ENCODE measurements at regions not wholly inside any gene's neighbourhood (a gene's known extent, or its start where the extent isn't known, plus 50 kb on each side); places are given as distances from the start of the nearest gene placed in this dataset.
A peak's percentile ranks its signal among the peaks of the same experiment; 100 is the strongest.

DNA sequence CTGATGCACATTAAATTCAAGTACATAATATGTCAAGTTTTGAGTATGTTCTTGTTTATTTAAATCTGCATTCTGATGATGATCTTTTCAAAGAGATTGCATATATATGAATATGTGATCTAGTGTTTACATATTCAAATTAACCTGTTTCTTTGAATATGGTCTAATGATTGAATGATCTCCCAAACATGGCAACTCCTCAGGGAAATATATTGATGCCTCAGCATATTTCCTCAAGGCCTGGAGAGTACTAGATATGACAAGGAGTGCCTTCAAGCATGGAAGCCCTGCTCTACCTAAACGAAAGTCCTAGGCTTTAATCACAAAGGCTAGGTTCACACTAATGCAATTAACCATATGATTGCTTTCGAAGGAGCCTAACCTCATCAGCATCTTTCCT lies 532.8 kb downstream of the ZIC1 start:
- no peak for DNase-seq

DNA sequence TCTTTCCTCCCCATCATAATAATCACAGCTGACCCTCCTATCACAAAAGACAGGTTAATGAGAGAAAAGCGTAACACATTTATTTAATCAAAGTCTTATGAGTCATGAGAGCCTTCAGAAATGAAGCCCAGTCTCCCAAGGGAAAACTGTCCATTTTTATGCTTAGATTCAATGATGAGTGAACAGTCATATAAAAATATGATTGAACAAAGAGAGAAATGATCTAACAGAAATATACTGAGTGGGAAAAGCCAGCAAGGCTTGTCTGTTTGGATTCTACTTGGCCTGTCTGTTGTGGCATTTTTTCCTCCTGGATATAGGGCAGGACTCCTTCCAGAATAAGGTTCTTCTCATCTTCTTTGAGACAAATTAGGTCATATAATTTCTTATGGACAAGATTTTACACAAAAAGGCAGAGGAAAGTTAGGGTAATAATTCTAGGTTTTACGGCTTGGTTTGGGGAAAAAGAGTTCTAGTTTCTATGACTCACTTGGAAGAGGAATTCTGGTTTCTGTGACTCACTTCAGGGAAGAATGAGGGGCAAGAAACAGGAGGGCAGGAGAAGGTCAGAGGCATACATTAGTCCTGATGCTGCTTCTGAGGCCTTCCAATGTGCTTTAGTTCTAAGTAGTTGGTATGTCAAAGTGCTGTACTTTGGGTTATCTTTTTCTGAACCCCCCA lies 534.2 kb downstream of the ZIC1 start:
- DNase-seq, result no peak

DNA sequence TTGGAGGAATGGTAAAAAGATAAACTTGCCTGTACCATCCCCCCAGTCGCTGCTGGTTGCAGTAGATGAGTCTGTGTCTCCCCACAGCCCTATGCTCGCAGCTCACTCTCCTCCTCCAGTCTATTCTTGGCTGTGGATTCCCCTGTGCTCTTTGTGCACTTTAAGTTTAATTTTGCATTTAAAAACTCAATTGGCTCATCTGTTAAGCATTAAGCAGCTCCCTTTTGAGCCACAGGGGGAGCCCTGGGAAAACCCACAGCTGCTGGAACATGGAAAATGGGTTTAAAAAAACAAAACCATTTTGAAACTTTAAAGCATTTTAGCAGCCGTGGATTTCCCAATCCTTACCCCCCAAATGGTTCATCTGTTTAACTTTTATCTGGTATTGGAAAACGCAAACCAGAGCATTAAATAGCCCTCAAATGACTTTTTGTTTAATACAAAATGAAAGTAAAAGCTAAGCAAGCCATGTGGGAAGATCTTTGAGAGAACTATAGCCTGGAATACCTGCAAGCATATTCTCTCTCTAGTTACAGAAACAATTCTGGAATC lies 536.9 kb downstream of the ZIC1 start:
- DNase-seq, result peak in 1 of 2 experiments; percentile 7

DNA sequence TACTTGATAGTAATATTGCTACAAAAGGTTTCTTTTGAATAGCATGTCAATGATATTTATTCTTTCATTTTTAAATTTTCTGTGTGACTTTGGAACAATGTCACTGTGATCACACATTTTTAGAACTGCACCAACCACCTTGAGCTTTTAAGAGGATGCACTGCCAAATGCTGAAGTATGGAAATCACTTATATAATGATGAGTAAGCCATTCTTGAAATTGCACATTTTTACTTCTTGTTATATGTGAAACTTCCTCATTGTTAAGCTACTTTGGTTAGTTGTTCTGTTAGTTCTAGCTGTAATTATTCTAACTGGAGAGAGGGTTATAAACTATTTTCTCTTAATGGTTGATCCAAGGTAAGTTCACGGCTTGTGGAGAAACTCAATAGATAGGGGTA lies 547.5 kb downstream of the ZIC1 start:
- DNase-seq, result no peak

DNA sequence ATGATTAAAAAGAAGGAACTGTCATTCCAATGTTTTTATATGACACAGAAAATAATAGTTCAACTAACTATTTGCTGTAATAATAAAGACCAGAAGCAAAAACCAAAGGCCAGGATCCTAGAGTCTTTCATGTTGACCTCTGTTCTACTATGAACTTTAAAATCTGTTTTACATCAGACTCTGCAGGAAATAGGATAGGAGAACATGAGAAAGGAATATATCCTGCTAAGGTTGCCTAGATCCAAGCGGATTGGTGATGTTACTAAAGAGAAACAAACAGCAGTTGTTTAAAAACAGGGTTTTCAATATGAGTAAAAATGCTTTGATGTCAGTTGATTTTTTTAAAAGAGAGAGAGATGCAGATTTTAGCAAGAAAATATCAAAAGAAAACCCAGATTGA lies 549.6 kb downstream of the ZIC1 start:
- DNase-seq, result no peak

DNA sequence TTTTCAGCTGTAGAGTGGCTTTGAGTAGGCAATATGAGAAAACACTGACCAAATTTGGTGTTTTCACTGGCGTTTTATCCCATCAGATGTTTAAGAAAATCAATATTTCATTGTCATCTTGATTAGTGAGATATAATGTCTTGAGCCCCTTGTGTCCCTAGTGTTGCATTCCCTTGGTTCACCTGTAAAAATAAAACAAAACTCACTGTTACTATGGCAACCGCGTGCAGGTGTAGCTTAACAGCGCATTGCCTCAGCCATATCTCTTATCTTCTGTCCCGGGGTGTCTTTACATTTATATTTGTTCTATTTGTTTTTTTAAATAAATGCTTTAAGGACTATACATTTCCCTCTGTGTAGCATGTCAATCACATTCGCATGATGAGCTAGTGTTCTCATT lies 551.6 kb downstream of the ZIC1 start:
- no peak for DNase-seq

DNA sequence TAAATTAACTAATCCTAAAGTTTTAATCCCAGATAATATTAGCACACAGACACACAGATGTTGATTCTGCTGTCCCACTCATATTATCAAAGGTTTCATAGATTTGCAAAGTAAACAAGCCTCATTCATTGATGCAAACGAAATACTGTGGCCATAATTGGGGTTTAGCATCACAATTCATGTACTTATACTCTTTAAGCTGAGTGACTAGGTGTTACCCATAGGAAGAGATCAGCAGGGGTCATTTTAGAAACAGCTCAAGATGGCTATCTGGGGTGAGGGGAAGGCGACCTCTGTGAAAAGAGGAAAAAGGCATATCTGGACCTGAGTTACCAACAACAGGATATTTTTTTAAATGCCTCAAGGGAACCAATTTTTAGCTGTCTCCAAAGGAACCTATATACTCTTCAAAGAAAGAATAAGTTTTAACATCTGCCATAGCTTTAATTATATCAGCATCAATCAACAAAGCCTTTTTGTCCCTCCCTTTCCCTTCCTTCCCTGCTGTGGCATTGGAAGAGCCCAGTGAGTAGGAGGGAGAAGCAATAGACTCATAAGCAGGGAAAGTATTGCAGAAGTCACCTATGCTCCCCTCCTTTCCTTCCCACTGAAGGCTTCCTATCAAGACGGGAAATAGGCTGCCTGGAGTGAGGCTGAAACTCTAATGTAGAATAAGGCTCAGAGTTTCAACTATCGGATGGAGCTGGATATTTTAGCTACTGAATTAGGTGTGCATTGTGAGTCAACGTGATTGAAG lies 553.4 kb downstream of the ZIC1 start:
- no peak for DNase-seq

DNA sequence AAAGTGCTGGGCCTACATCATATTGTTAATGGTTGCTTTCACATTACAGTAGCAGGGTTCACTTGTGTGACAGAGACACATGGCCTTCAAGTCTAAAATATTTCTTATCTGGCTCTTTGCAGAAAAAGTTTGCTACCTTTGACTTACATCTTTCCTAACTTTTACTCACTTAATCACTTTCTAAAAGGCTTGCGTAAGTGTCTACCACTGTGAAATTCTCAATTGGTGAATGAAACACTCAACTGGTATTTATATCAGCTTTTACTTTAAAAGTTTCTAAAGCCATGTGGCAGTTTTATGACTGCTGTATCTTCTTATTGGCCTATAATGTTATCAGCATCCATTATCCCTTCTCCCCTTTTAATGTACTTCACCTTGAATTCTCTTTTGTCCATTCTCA lies 554.5 kb downstream of the ZIC1 start:
- DNase-seq, result no peak

DNA sequence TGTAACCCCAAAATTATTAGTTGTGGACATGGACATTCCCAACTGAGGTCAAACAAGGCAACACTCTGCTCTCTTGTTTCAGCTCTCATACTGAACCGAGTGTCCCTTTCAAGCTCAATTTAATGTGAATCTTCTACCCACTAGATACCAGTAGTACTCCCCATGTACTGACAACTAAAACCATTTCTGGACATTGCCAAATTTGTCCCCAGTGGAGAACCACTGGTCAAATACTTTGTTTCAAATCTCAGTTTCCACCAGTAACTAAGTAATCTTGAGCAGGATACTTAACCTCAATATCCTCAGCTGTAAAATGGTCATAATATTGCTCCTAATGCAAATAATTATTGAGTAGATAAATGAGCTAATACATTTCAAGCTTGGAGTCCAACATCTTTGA lies 566.0 kb downstream of the ZIC1 start:
- no peak for DNase-seq

DNA sequence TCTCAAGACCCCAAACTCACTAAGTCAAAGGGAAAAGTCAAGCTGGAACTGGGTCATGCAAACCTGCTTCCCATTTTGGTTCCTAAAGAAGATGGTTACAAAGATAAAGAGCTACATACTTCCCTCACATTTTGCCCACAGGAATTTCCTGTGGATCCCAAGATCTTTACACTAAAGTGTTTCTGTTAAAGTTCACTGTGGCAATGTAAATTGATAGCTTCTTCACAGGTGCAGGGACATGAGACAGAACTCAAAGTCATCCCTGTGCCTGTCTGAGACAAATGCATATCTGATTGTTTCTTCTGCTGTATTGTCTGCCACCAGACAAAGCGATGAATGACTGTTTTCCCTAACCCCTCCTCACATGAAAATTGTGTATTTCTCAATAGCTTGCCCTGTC lies 567.8 kb downstream of the ZIC1 start:
- DNase-seq, result no peak

DNA sequence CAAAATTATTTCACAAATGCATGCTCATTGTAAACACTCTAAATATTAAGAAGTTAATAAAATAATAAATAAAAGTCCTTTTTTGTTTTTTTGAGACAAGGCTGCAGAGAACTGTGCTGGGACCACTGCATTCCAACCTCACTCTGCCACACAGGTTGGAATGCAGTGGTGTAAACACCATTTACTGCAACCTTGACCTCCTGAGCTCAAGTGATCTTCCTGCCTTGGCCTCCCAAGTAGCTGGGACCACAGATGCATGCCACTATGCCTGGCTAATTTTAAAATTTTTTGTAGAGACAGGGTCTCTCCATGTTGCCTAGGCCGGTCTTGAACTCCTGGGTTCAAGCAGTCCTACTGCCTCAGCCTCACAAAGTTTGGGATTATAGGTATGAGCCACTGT lies 578.4 kb downstream of the ZIC1 start:
- DNase-seq, result no peak

DNA sequence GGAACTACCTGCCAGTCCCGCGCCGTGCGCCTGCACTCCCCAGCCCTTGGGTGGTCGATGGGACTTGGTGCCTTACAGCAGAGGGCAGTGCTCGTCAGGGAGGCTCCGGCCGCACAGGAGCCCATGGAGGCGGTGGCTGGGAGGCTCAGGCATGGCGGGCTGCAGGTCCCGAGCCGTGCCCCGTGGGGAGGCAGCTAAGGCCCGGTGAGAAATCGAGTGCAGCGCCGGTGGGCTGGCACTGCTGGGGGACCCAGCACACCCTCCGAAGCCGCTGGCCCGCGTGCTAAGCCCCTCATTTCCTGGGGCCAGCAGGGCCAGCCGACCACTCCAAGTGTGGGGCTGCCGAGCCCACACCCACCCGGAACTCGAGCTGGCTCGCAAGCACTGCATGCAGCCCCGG lies 580.2 kb downstream of the ZIC1 start:
- no peak for DNase-seq

DNA sequence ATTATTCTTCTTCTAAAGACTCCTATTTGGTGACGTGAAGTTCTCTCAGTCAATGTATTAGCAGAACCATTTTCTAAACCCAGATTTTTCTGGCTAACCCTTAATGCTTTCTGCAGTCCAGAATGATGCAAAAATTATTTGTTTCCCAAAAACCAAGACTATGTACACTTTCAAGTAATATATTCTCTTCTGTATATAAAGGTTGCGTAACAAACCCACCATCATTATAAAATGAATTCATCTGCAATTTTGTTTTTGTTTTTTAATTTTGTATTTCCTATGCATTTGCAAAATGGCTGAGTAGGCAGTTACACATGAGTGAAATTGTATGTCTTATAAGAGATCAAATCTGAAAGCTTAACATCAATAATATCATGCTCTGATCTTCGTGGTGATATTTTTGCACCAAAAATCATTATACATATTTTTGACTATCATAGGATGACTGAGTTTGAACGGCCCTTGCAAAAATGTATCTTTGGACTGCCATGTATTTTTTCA lies 593.6 kb downstream of the ZIC1 start:
- no peak for DNase-seq

DNA sequence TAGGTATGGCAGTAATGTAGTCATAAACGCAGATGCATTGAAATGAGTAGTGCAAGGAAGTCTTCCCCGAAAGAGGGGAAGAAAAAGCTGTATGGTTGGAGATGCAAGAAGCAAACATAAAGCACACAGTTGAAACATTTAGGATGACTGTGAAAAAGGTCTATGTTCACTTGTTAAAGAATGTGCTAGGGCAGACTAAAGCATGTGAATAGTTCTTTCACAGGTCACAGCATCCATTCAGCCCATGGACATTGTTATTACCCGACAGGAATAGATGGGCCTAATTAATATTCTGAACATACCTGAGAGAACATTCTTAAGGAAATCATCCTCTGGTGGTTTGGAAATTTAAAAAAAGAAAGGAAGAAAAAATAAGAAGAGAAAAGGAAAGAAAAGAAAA lies 595.2 kb downstream of the ZIC1 start:
- DNase-seq, result no peak

DNA sequence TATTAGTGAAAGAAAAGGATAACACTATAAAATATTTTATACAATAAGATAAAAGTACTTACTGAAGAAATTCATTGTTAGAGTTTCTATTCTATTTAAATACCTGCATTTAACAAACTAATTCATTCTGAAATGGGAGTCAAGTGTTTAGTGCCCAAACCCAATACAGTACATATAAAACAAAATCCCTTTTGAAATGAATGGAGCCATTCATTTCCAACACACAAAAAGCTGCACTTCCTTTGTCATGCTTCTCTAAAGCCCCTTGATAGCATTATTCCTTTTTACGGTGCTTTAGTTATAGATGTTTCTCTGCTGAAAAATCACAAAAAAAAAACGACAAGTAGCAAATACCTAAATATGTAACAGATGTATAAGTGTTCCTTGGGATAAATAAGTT lies 596.3 kb downstream of the ZIC1 start:
- no peak for DNase-seq

DNA sequence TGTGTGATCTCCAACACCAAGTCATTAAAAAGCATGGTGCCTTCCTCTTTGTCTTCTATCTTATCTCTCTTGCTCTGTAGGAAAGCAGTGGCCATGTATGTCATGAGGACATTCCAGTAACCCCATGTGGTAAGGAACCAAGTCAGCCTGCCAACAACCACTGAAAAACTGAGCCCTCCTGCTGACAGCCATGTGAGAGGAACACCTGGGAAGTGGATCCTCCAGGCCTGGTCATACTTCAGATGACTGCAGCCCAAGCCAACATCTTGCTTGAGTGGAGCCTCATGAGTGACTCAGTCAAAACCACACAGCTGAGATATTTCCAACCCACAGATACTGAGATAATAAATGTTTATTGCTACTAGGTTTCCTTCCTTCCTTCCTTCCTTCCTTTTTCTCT lies 597.3 kb downstream of the ZIC1 start:
- no peak for DNase-seq

DNA sequence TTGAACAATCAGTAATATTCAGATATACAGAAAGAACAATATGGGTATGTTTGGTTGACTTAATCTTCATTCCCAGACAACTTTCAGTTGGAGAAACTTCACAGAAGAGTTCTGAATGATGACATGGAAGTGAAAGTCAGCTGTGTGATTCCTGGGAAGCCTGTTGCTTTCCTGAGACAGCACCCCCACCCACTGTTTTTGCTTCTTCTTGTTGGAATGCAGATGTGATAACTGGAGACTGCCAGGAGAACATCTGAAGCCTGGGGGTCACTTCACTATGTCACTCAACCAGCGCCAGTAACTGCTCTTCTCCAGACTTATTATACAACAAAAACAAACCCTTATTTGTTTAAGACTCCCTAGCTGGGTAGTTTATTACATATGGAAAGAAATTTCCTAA lies 599.4 kb downstream of the ZIC1 start:
- DNase-seq, result no peak

DNA sequence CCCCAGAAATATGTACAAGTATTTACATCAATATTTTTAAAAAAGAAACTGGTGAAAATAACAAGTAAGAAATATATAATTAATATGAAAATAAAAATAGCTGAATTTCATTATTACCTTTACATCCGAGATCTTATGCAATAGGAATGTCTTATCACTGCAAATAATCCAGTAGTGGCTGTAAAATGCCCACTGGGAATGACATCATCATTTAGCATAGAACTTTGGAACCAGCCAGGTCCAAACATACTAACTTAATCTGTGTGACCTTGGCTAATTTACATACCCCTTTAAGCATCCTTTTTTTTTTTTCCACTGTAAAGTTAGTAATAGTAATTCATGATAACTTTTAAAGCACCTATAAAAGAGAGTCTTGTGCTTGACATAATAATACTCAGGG lies 611.7 kb downstream of the ZIC1 start:
- no peak for DNase-seq

DNA sequence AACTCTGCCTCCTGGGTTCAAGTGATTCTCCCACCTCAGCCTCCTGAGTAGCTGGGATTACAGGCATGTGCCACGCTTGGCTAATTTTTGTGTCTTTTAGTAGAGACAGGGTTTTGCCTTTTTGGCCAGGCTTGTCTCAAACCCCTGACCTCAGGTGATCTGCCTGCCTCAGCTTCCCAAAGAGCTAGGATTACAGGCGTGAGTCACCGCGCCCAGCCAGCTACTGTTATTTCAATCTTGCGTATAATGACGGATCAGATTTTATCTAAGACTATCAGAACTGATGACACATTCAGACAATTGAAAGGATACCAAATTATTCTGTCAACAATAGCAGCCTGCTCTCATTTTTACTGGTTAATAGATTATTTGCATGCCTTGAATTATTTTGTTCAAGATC lies 612.2 kb downstream of the ZIC1 start:
- no peak for DNase-seq

DNA sequence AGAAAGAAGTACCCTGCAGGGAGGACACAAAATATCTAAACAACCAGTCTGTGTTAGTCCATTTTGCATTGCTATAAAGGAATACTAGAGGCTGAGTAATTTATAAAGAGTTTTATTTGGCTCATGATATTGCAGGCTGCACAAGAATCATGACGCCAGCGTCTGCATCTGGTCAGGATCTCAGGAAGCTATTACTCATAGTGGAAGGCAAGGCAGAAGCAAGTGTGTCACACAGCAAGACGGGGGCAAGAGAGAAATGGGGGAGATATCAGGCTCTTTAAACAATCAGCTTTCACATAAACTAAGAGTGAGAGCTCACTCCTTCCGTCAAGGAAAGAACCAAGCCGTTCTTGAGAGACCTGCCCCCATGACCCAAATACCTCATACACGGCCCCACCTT lies 614.8 kb downstream of the ZIC1 start:
- DNase-seq, result no peak

DNA sequence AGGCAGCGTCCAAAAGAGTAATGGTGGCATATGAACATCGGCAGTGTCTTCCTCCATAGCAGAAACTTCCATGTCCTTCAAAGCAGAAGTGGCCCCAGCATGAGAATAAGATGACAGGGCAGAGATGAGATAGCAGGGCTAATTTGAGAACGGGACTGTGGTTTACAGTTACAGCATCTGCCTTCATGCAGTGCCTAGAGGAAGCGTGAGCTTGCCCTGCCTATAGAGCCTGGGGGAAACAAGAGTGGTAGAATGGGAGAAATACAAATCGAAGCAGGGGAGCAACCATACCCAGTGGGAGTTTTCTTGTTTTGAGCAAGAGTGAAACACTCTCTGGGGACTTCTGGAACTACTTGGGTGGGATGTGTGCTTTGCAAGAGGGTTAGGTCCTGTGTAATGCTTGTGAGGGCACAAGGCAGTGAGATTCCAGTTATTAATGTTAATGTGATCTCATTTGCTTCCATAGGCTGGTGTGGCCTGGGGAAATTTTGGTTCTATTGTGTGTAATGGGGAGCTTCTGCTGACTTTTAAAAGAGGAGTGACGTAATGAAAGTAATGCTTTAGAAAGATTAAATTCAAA lies 616.9 kb downstream of the ZIC1 start:
- no peak for DNase-seq

DNA sequence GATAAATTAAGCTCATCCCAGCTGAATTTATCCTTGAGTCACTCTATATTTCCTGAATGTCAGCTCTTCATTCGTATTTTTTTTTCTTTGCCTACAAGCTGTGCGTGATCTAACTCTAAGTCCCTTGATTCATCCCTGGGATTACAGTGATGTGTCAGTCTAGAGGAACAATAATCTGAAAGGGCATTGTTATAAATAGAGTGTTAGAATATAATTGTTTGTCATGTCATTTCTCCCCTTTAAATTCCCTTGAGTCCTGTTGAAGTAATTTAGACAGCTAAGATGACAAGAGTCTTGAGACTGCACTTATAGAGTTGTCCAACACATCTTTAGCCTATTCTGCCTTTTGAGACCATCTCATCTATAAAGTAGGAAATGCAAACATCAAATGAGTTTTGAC lies 621.8 kb downstream of the ZIC1 start:
- DNase-seq, result no peak

DNA sequence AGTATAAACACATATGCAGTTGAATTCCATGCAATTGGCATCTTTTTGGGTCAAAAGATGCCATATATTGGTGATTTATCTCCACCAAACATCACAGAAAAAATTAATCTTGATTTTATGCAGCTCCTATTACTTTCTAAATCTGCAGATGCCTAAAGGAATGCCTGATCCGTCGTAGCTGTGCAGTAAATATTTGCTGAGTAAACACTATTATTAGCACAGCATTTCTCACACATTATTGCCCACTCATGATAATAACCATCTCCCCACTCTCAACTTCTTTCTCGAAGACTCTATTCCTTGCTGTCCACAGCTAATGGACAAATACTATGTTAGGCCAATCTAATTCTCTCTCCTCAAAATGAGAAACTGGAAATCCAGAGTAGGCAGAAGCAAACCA lies 625.2 kb downstream of the ZIC1 start:
- DNase-seq, result no peak

DNA sequence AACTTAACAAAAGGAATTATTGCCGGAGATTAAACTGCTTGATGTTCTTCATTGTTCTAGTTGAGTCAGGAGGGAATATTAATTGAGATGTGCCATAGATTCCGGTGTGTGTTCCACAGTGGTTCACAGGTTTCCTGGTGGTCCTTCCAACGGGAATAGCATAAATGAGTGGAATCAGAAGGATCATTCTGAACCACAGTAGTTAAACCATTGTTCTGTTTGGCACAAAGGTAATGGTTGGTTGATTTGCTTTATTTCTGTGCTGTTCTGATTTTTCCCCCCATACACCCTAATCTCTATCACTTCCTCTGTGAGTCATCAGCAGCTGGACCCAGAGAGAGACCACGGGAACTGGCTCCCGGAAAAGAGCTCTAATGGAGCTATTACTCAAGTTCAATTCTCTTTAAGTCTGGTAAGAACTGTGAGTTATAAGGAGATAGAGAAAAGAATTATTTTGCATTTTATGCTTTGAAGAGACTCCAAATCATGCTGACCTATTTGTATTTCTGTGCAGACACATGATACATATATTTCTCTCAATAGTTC lies 627.2 kb downstream of the ZIC1 start:
- no peak for DNase-seq

Measured in NCI-H446 (cell line).